SU-DHL-6 (cell line): ENCODE measurements at regions not wholly inside any gene's neighbourhood (a gene's known extent, or its start where the extent isn't known, plus 50 kb on each side); places are given as distances from the start of the nearest gene placed in this dataset.

Source experiments
- H2AFZ ChIP-seq: fragments of 200-600 bp; sonication (generic); 2 replicates; pipeline ENCODE4 v1.6.1; 2014; ENCODE audit warnings: low read depth, mild to moderate bottlenecking, moderate library complexity, mixed read lengths, antibody characterized with exemption, low read length; ENCODE audit not compliant: severe bottlenecking
- H3F3A ChIP-seq: fragments of 200-600 bp; shearing (Covaris generic); 2 replicates; pipeline ENCODE4 v1.6.0; 2016; ENCODE audit warnings: antibody characterized with exemption, mild to moderate bottlenecking; ENCODE audit not compliant: insufficient read depth
- H3K27ac ChIP-seq: fragments of 200-600 bp; sonication (generic); 2 replicates; pipeline ENCODE4 v1.5.1; 2016; ENCODE audit warnings: low read depth, mild to moderate bottlenecking, low read length, moderate library complexity, mixed read lengths
- H3K27me3 ChIP-seq: fragments of 200-600 bp; sonication (generic), shearing (Covaris generic); 2 replicates; pipeline ENCODE4 v1.6.0; 2014; ENCODE audit warnings: mild to moderate bottlenecking, low read length
- H3K36me3 ChIP-seq: fragments of 200-600 bp; sonication (generic); 2 replicates; pipeline ENCODE4 v1.6.1; 2014; ENCODE audit warnings: mild to moderate bottlenecking, low read length, mixed read lengths
- H3K4me2 ChIP-seq: fragments of 300-600, 200-600 bp; shearing (Covaris generic), sonication (generic); 2 replicates; pipeline ENCODE4 v1.6.0; 2014; ENCODE audit warnings: low read length, low read depth, mild to moderate bottlenecking; ENCODE audit not compliant: poor library complexity, severe bottlenecking
- H3K4me3 ChIP-seq: fragments of 200-600 bp; sonication (generic); 2 replicates; pipeline ENCODE4 v1.5.1; 2014; ENCODE audit warnings: antibody characterized with exemption, low read length, mild to moderate bottlenecking, mixed read lengths; ENCODE audit not compliant: insufficient read depth, poor library complexity, severe bottlenecking
- H3K79me2 ChIP-seq: fragments of 200-600 bp; sonication (generic); 2 replicates; pipeline ENCODE4 v1.6.1; 2014; ENCODE audit warnings: mild to moderate bottlenecking, low read length, moderate library complexity; ENCODE audit not compliant: insufficient read depth
- H3K9ac ChIP-seq: fragments of 200-600 bp; sonication (generic); 2 replicates; pipeline ENCODE4 v1.7.0; 2014; ENCODE audit warnings: mild to moderate bottlenecking, low read length
- H3K9me2 ChIP-seq: fragments of 200-600 bp; sonication (generic); replicated peaks from 2 replicates; pipeline ENCODE4 v1.6.1; 2014; ENCODE audit warnings: low read length; ENCODE audit not compliant: insufficient read depth
- H3K9me3 ChIP-seq: fragments of 200-600 bp; sonication (generic); 2 replicates; pipeline ENCODE4 v1.6.1; 2014; ENCODE audit warnings: low read length, mixed read lengths; ENCODE audit not compliant: insufficient read depth
- H4K20me1 ChIP-seq: fragments of 200-600 bp; sonication (generic); 2 replicates; pipeline ENCODE4 v1.6.1; 2014; ENCODE audit warnings: low read depth, mild to moderate bottlenecking, antibody characterized with exemption, low read length, moderate library complexity, mixed read lengths
- EZH2phosphoT487 ChIP-seq: fragments of 200-600 bp; sonication (generic), shearing (Covaris generic); conservative IDR thresholded peaks from 2 replicates; pipeline ENCODE4 v1.6.1; 2018; ENCODE audit warnings: mild to moderate bottlenecking, antibody characterized with exemption, low read length, moderate library complexity, mixed read lengths
- TF ChIP-seq, protein P1 (sequence below): fragments of 200-600 bp; sonication (generic); IDR thresholded peaks from one replicate; pipeline ENCODE4 v1.5.1; 2017; ENCODE audit warnings: antibody characterized with exemption, mild to moderate bottlenecking, low read length, moderate library complexity; ENCODE audit not compliant: insufficient read depth, poor library complexity, severe bottlenecking

GRCh38 chr3:76264496-76264895 lies 479.1 kb upstream of the ZNF717 start:
- no peak overlapping the region for H3K9ac ChIP-seq
- H3K79me2 ChIP-seq: no peaks in the 10 kb centered on the region
- H3K4me3 ChIP-seq: no peak overlapping the region
- H3K9me2 ChIP-seq: no peaks in the 10 kb centered on the region
- no peaks in the 10 kb centered on the region for H3K9me3 ChIP-seq
- H3K27ac ChIP-seq: no peak overlapping the region
- no peaks in the 10 kb centered on the region for H4K20me1 ChIP-seq
- TF ChIP-seq, protein P1, sequence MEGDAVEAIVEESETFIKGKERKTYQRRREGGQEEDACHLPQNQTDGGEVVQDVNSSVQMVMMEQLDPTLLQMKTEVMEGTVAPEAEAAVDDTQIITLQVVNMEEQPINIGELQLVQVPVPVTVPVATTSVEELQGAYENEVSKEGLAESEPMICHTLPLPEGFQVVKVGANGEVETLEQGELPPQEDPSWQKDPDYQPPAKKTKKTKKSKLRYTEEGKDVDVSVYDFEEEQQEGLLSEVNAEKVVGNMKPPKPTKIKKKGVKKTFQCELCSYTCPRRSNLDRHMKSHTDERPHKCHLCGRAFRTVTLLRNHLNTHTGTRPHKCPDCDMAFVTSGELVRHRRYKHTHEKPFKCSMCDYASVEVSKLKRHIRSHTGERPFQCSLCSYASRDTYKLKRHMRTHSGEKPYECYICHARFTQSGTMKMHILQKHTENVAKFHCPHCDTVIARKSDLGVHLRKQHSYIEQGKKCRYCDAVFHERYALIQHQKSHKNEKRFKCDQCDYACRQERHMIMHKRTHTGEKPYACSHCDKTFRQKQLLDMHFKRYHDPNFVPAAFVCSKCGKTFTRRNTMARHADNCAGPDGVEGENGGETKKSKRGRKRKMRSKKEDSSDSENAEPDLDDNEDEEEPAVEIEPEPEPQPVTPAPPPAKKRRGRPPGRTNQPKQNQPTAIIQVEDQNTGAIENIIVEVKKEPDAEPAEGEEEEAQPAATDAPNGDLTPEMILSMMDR: no peak
- no peaks in the 10 kb centered on the region for H3K36me3 ChIP-seq
- no peak overlapping the region for H3K4me2 ChIP-seq
- no peaks in the 10 kb centered on the region for H3K27me3 ChIP-seq
- H2AFZ ChIP-seq: no peak overlapping the region
- H3F3A ChIP-seq: no peaks in the 10 kb centered on the region

- Histone ChIP-seq H3K79me2 (no peaks in the 10 kb centered on the region), H3K9me2 (no peaks in the 10 kb centered on the region), H3K9ac (no peak overlapping the region), H3K27me3 (no peaks in the 10 kb centered on the region), H3F3A (no peaks in the 10 kb centered on the region), H3K36me3 (no peaks in the 10 kb centered on the region), H3K4me3 (no peak overlapping the region), H3K4me2 (no peak overlapping the region), H3K27ac (no peak overlapping the region), H4K20me1 (no peaks in the 10 kb centered on the region), H2AFZ (no peak overlapping the region), H3K9me3 (no peaks in the 10 kb centered on the region)
- TF ChIP-seq EZH2phosphoT487: no peak
- TF ChIP-seq, protein P1: no peak
These were observed 479.6 kb upstream of the ZNF717 start for GRCh38 chr3:76264911-76265310.

- Histone ChIP-seq H3K9me3 (no peaks in the 10 kb centered on the region), H3K9me2 (no peaks in the 10 kb centered on the region), H2AFZ (no peak overlapping the region), H3K27ac (no peak overlapping the region), H3K9ac (no peak overlapping the region), H3K36me3 (no peaks in the 10 kb centered on the region), H4K20me1 (no peaks in the 10 kb centered on the region), H3K4me3 (no peak overlapping the region), H3K27me3 (no peaks in the 10 kb centered on the region), H3K4me2 (no peak overlapping the region), H3K79me2 (no peaks in the 10 kb centered on the region), H3F3A (no peaks in the 10 kb centered on the region)
- TF ChIP-seq, protein P1: no peak
- TF ChIP-seq EZH2phosphoT487: no peak
These were observed 481.2 kb upstream of the ZNF717 start for GRCh38 chr3:76266511-76266910.
